ENCODE measurements at regions not wholly inside any gene's neighbourhood (a gene's known extent, or its start where the extent isn't known, plus 50 kb on each side); places are given as distances from the start of the nearest gene placed in this dataset.

DNA sequence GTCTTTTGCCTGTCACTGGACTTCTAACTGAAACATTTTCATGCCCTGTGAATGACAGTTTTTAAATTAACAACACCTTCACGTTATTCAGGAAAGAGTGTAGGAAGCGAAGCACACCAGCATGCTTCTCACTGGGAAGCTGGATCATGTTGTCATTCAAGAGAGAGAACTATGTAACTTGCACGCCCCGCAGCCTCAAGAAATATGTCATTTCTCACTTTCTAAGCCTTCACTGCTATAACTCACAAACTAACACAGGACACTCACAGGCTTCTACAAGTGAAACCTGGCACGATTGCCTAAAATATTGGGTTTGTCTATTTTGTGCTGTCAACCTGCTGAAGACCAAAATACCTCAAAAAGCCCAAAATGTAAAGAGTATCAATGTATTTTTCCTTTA, 466.3 kb downstream of the EFNA5 start:
- Histone ChIP-seq H3K4me2 (ENCODE audit: low read length) (no peak overlapping the region), H3K79me2 (ENCODE audit: insufficient read depth, low read length) (no peaks in the 10 kb centered on the region), H3K36me3 (ENCODE audit: control insufficient read depth in 1 of 2, insufficient read depth in 2 of 2, low read length in 2 of 2) (no peaks in the 10 kb centered on the region), H3K9ac (ENCODE audit: low read length) (no peak overlapping the region), H3K27me3 (ENCODE audit: insufficient read depth, low read length) (no peaks in the 10 kb centered on the region), H3K9me2 (ENCODE audit: insufficient read depth) (no peaks in the 10 kb centered on the region), H3K9me3 (ENCODE audit: control insufficient read depth in 1 of 2, insufficient read depth in 1 of 2, low read depth in 1 of 2, low read length in 2 of 2) (no peaks in the 10 kb centered on the region), H4K20me1 (ENCODE audit: insufficient read depth) (no peaks in the 10 kb centered on the region), H3K4me3 (replicated peaks in 1 of 2; ENCODE audit: low read depth in 1 of 2, low read length in 2 of 2) (no peak overlapping the region), H2AFZ (ENCODE audit: low read depth, low read length, poor library complexity, severe bottlenecking) (no peak overlapping the region), H3K4me1 (ENCODE audit: control insufficient read depth in 1 of 2, insufficient read depth in 2 of 2, low read length in 2 of 2) (no peaks in the 10 kb centered on the region), H3K27ac (ENCODE audit: low read depth, low read length) (no peak overlapping the region)
- ATAC-seq, result no peak
- ChIA-PET RAD21 (ENCODE audit: low non-redundant PET in 1 of 2, low total read pairs in 2 of 2, uncharacterized antibody in 2 of 2, unreplicated experiment in 2 of 2) (no interaction called here), CTCF (no interaction called here), POLR2A (no interaction called here)
- intact Hi-C loops (cut with micrococcal nuclease), result no loop called here
- BruUV-seq (replicated peaks), result no TSS peak
- no peak for DNase-seq (ENCODE audit: low read depth, low spot score)
- TF ChIP-seq RAD21 (IDR thresholded peaks at IDR 0.05; ENCODE audit: low read depth), result no peak
- TF ChIP-seq, protein P1, sequence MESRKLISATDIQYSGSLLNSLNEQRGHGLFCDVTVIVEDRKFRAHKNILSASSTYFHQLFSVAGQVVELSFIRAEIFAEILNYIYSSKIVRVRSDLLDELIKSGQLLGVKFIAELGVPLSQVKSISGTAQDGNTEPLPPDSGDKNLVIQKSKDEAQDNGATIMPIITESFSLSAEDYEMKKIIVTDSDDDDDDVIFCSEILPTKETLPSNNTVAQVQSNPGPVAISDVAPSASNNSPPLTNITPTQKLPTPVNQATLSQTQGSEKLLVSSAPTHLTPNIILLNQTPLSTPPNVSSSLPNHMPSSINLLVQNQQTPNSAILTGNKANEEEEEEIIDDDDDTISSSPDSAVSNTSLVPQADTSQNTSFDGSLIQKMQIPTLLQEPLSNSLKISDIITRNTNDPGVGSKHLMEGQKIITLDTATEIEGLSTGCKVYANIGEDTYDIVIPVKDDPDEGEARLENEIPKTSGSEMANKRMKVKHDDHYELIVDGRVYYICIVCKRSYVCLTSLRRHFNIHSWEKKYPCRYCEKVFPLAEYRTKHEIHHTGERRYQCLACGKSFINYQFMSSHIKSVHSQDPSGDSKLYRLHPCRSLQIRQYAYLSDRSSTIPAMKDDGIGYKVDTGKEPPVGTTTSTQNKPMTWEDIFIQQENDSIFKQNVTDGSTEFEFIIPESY (IDR thresholded peaks at IDR 0.05; ENCODE audit: extremely low read depth, insufficient replicate concordance, low read length), result no peak
- no peak for TF ChIP-seq EGR1 (IDR thresholded peaks at IDR 0.05; ENCODE audit: low read depth)
- TF ChIP-seq POLR2AphosphoS5 (IDR thresholded peaks at IDR 0.05; ENCODE audit: low read depth, low read length), result no peak
- TF ChIP-seq CEBPB (IDR thresholded peaks at IDR 0.05; ENCODE audit: low read depth), result no peak
- no peak for TF ChIP-seq SIN3A (IDR thresholded peaks at IDR 0.05; ENCODE audit: low read depth)
- TF ChIP-seq ZNF274 (IDR thresholded peaks at IDR 0.05; ENCODE audit: low read depth, low read length), result no peak
- TF ChIP-seq, protein P2, sequence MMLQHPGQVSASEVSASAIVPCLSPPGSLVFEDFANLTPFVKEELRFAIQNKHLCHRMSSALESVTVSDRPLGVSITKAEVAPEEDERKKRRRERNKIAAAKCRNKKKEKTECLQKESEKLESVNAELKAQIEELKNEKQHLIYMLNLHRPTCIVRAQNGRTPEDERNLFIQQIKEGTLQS (IDR thresholded peaks at IDR 0.05), result no peak
- TF ChIP-seq JUND (IDR thresholded peaks at IDR 0.05), result no peak
- no peak for TF ChIP-seq EZH2phosphoT487 (IDR thresholded peaks at IDR 0.05; ENCODE audit: borderline replicate concordance)
- TF ChIP-seq, protein P3, sequence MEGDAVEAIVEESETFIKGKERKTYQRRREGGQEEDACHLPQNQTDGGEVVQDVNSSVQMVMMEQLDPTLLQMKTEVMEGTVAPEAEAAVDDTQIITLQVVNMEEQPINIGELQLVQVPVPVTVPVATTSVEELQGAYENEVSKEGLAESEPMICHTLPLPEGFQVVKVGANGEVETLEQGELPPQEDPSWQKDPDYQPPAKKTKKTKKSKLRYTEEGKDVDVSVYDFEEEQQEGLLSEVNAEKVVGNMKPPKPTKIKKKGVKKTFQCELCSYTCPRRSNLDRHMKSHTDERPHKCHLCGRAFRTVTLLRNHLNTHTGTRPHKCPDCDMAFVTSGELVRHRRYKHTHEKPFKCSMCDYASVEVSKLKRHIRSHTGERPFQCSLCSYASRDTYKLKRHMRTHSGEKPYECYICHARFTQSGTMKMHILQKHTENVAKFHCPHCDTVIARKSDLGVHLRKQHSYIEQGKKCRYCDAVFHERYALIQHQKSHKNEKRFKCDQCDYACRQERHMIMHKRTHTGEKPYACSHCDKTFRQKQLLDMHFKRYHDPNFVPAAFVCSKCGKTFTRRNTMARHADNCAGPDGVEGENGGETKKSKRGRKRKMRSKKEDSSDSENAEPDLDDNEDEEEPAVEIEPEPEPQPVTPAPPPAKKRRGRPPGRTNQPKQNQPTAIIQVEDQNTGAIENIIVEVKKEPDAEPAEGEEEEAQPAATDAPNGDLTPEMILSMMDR (IDR thresholded peaks at IDR 0.05 in 2 of 3, conservative IDR thresholded peaks at IDR 0.05 in 1 of 3; ENCODE audit: borderline replicate concordance in 1 of 3, insufficient read depth in 1 of 3, low read depth in 2 of 3, low read length in 2 of 3), result no peak
- TF ChIP-seq, protein P4, sequence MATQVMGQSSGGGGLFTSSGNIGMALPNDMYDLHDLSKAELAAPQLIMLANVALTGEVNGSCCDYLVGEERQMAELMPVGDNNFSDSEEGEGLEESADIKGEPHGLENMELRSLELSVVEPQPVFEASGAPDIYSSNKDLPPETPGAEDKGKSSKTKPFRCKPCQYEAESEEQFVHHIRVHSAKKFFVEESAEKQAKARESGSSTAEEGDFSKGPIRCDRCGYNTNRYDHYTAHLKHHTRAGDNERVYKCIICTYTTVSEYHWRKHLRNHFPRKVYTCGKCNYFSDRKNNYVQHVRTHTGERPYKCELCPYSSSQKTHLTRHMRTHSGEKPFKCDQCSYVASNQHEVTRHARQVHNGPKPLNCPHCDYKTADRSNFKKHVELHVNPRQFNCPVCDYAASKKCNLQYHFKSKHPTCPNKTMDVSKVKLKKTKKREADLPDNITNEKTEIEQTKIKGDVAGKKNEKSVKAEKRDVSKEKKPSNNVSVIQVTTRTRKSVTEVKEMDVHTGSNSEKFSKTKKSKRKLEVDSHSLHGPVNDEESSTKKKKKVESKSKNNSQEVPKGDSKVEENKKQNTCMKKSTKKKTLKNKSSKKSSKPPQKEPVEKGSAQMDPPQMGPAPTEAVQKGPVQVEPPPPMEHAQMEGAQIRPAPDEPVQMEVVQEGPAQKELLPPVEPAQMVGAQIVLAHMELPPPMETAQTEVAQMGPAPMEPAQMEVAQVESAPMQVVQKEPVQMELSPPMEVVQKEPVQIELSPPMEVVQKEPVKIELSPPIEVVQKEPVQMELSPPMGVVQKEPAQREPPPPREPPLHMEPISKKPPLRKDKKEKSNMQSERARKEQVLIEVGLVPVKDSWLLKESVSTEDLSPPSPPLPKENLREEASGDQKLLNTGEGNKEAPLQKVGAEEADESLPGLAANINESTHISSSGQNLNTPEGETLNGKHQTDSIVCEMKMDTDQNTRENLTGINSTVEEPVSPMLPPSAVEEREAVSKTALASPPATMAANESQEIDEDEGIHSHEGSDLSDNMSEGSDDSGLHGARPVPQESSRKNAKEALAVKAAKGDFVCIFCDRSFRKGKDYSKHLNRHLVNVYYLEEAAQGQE (IDR thresholded peaks at IDR 0.05; ENCODE audit: low read depth), result no peak
- TF ChIP-seq YY1 (IDR thresholded peaks at IDR 0.05; ENCODE audit: extremely low read depth, insufficient replicate concordance, low read depth, low read length), result no peak
- no peak for TF ChIP-seq SP1 (IDR thresholded peaks at IDR 0.05; ENCODE audit: low read depth)
- TF ChIP-seq EZH2 (IDR thresholded peaks at IDR 0.05), result no peak
- TF ChIP-seq CBX3 (IDR thresholded peaks at IDR 0.05; ENCODE audit: low read depth), result no peak
- TF ChIP-seq ELF1 (IDR thresholded peaks at IDR 0.05; ENCODE audit: borderline replicate concordance, low read depth), result no peak
- TF ChIP-seq, protein P5, sequence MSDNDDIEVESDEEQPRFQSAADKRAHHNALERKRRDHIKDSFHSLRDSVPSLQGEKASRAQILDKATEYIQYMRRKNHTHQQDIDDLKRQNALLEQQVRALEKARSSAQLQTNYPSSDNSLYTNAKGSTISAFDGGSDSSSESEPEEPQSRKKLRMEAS (IDR thresholded peaks at IDR 0.05), result no peak
- no peak for TF ChIP-seq POLR2A (IDR thresholded peaks at IDR 0.05; ENCODE audit: borderline replicate concordance, extremely low read depth, insufficient read depth, insufficient read length)
- TF ChIP-seq SRF (IDR thresholded peaks at IDR 0.05; ENCODE audit: low read depth), result no peak

All from HCT116 (cell line).